Astrocyte (in vitro differentiated cells and primary cell): ENCODE measurements at regions not wholly inside any gene's neighbourhood (a gene's known extent, or its start where the extent isn't known, plus 50 kb on each side); places are given as distances from the start of the nearest gene placed in this dataset.

ENCODE experiments used
- EZH2 ChIP-seq: IDR thresholded peaks from 2 replicates; pipeline ENCODE4 v1.6.1; 2012; ENCODE audit warnings: mild to moderate bottlenecking, low read length, inconsistent platforms; ENCODE audit not compliant: insufficient read depth
- TF ChIP-seq, protein P1 (sequence below): IDR thresholded peaks from 2 replicates; pipeline ENCODE4 v1.5.1; 2011; ENCODE audit warnings: low read depth, mild to moderate bottlenecking, inconsistent platforms, low read length, moderate library complexity; ENCODE audit not compliant: insufficient read depth

DNA sequence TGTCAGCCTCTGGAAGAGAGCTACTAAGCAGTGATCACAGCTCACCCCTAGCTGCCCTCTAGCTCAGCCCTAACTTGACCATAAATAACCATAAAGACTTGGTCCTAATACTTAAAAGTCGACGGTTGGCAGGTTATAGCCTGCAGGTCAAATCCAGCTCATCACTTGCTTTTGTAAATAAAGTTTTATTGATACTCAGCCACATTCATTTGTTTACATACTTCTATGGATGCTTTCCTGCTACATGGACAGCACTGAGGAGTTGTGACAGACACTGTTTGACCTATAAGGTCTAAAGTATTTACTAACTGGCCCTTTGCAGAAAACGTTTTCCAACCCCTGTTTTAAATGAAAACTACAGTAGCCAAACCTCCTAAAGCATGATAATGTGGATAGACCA, 151.6 kb upstream of the ASIC2 start:
- TF ChIP-seq, protein P1, sequence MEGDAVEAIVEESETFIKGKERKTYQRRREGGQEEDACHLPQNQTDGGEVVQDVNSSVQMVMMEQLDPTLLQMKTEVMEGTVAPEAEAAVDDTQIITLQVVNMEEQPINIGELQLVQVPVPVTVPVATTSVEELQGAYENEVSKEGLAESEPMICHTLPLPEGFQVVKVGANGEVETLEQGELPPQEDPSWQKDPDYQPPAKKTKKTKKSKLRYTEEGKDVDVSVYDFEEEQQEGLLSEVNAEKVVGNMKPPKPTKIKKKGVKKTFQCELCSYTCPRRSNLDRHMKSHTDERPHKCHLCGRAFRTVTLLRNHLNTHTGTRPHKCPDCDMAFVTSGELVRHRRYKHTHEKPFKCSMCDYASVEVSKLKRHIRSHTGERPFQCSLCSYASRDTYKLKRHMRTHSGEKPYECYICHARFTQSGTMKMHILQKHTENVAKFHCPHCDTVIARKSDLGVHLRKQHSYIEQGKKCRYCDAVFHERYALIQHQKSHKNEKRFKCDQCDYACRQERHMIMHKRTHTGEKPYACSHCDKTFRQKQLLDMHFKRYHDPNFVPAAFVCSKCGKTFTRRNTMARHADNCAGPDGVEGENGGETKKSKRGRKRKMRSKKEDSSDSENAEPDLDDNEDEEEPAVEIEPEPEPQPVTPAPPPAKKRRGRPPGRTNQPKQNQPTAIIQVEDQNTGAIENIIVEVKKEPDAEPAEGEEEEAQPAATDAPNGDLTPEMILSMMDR = no peak
- no peak for TF ChIP-seq EZH2
